T-helper 2 cell treated with Interferon-gamma antibody and Interleukin-4, amounts not matched to agents 5 μg/mL and 100 μg/mL, for 36 hours (primary cell): ENCODE measurements at regions not wholly inside any gene's neighbourhood (a gene's known extent, or its start where the extent isn't known, plus 50 kb on each side); places are given as distances from the start of the nearest gene placed in this dataset.
"Not testable (repeated sequence)": the region's sequence is repeated elsewhere in the genome, so short reads cannot be mapped to it uniquely, and the experiment has no call there.

ENCODE experiments used
- DNase-seq: peaks from one replicate; pipeline ENCODE4 v3.0.0; 2021; ENCODE audit warnings: low spot score
- H3K27ac Mint-ChIP-seq: one replicate; pipeline ENCODE4 v1.8.0; 2021; ENCODE audit warnings: mild to moderate bottlenecking, mixed read lengths
- H3K27me3 Mint-ChIP-seq: one replicate; pipeline ENCODE4 v1.8.0; 2021; ENCODE audit warnings: low read depth, mixed read lengths
- H3K36me3 Mint-ChIP-seq: one replicate; pipeline ENCODE4 v1.8.0; 2021; ENCODE audit warnings: low read depth, mixed read lengths
- H3K4me1 Mint-ChIP-seq: one replicate; pipeline ENCODE4 v1.8.0; 2021; ENCODE audit warnings: low read depth, mixed read lengths
- H3K4me3 Mint-ChIP-seq: one replicate; pipeline ENCODE4 v1.8.0; 2022; ENCODE audit warnings: mild to moderate bottlenecking, moderate library complexity, mixed read lengths
- H3K9me3 Mint-ChIP-seq: one replicate; pipeline ENCODE4 v1.8.0; 2021; ENCODE audit warnings: mixed read lengths

DNA sequence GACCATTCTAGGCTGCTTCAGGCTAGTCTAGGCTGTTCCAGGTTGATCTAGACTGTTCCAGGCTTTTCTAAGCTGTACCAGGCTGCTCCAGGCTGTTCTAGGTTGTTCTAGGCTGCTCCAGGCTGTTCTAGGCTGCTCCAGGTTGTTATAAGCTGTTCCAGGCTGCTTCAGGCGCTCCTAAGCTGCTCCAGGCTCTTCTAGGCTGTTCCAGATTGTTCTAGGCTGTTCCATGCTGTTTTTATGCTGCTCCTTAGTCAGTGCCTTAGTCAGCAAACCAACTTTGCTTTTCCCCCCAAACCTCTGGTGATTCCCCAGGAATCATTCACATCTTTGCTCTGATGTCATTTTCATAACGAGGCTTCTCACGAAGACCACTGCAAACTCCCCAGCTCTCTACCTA is 171.4 kb upstream of the GALNT2 start:
- Mint-ChIP-seq H3K27ac (no peak overlapping the region), H3K4me3 (no peak overlapping the region), H3K9me3 (no peaks in the 10 kb centered on the region), H3K27me3 (peaks cover 36% of the 10 kb centered on the region), H3K4me1 (no peaks in the 10 kb centered on the region), H3K36me3 (no peaks in the 10 kb centered on the region)
- no peak for DNase-seq

- H3K4me3 Mint-ChIP-seq = no peak overlapping the region
- no peaks in the 10 kb centered on the region for H3K9me3 Mint-ChIP-seq
- H3K27ac Mint-ChIP-seq = no peak overlapping the region
- no peaks in the 10 kb centered on the region for H3K36me3 Mint-ChIP-seq
- H3K27me3 Mint-ChIP-seq = peaks cover 39% of the 10 kb centered on the region
- no peak for DNase-seq
- H3K4me1 Mint-ChIP-seq = no peaks in the 10 kb centered on the region
Observed at GRCh38 chr1:229896306-229896705, 170.7 kb upstream of the GALNT2 start.

GRCh38 chr1:229896861-229897260 is 170.2 kb upstream of the GALNT2 start:
- no peak for DNase-seq
- no peak overlapping the region for H3K4me3 Mint-ChIP-seq
- peaks cover 42% of the 10 kb centered on the region for H3K27me3 Mint-ChIP-seq
- no peaks in the 10 kb centered on the region for H3K4me1 Mint-ChIP-seq
- H3K36me3 Mint-ChIP-seq = no peaks in the 10 kb centered on the region
- H3K9me3 Mint-ChIP-seq = no peaks in the 10 kb centered on the region
- H3K27ac Mint-ChIP-seq = no peak overlapping the region

DNA sequence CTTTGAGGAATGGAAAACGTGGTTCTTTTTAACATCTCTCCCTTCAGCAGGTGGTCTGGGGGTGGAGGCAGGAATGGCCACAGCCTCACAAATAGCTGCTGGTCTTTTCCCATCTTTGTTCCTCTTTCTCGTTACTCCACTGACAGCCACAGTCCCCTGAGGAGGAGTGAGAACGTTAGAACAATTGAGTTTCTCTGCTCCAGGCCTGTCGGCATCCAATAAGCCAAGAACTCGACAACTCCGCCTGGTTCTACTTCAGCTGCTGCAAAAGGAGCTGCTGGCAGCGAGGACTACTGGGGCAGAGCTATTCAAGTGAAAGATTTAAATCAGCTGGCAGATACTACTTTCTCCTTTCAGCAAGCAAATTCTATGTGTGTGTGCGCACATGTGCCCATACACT is 169.5 kb upstream of the GALNT2 start:
- Mint-ChIP-seq H3K4me3 (no peak overlapping the region), H3K36me3 (no peaks in the 10 kb centered on the region), H3K27me3 (peaks cover 43% of the 10 kb centered on the region), H3K27ac (no peak overlapping the region), H3K4me1 (no peaks in the 10 kb centered on the region), H3K9me3 (no peaks in the 10 kb centered on the region)
- DNase-seq = no peak

DNA sequence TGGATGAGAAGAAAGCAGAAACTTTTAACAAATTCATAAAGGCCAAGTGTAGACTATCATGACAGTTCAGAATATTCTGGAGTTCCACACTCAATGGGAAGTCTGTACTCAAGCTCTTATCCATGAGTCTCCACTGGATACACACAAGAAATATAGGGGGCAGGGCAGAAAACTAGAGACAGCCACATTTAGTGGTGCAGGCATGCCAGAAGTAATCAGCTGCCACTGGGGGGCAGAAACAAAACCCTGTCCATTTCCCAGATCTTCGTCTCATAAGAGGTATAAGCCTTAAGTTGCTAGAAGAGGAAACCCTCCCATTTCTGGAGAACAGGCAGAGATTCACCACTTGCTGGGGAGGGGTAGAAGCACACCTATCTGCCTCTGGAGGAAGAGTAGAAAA is 166.8 kb upstream of the GALNT2 start:
- H3K36me3 Mint-ChIP-seq = no peaks in the 10 kb centered on the region
- no peaks in the 10 kb centered on the region for H3K4me1 Mint-ChIP-seq
- no peak overlapping the region for H3K27ac Mint-ChIP-seq
- peaks cover 33% of the 10 kb centered on the region for H3K27me3 Mint-ChIP-seq
- no peak overlapping the region for H3K4me3 Mint-ChIP-seq
- no peak for DNase-seq
- H3K9me3 Mint-ChIP-seq = no peaks in the 10 kb centered on the region

- Mint-ChIP-seq H3K4me3 (no peak overlapping the region), H3K27ac (no peak overlapping the region), H3K9me3 (no peaks in the 10 kb centered on the region), H3K36me3 (no peaks in the 10 kb centered on the region), H3K27me3 (peaks cover 31% of the 10 kb centered on the region), H3K4me1 (no peaks in the 10 kb centered on the region)
- no peak for DNase-seq
Observed at GRCh38 chr1:229905031-229905545, 161.9 kb upstream of the GALNT2 start.

- no peak overlapping the region for H3K27ac Mint-ChIP-seq
- peaks cover 27% of the 10 kb centered on the region for H3K27me3 Mint-ChIP-seq
Observed at GRCh38 chr1:229905652-229906051, 161.4 kb upstream of the GALNT2 start.

GRCh38 chr1:229907884-229908638 is 159.0 kb upstream of the GALNT2 start:
- H3K4me1 Mint-ChIP-seq = no peaks in the 10 kb centered on the region
- H3K27ac Mint-ChIP-seq = no peak overlapping the region
- H3K36me3 Mint-ChIP-seq = no peaks in the 10 kb centered on the region
- peaks cover 24% of the 10 kb centered on the region for H3K27me3 Mint-ChIP-seq
- no peak overlapping the region for H3K4me3 Mint-ChIP-seq
- H3K9me3 Mint-ChIP-seq = no peaks in the 10 kb centered on the region
- DNase-seq = no peak

More at GRCh38 chr1:229905652-229906051, 161.4 kb upstream of the GALNT2 start:
- no peaks in the 10 kb centered on the region for H3K4me1 Mint-ChIP-seq
- DNase-seq = no peak
- H3K36me3 Mint-ChIP-seq = no peaks in the 10 kb centered on the region
- no peaks in the 10 kb centered on the region for H3K9me3 Mint-ChIP-seq
- no peak overlapping the region for H3K4me3 Mint-ChIP-seq

DNA sequence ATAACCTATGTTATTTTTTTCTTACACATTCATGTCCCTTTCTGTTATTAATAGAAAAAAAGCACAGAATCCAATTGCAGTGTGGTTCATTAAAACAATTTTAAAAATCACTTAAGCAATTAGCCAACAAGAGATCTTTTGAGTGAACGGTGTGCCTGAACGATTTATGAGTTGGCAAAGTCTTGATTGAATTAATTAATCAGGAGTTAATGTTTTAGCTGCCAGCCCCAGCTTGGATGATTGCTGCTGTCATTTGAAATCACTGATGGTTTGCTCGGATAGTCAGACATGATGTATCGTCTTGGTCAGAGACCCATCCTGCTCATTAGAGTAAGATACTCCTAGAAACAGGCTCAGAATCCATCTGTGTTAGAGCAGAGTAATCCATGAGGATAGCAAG is 158.3 kb upstream of the GALNT2 start:
- peaks cover 22% of the 10 kb centered on the region for H3K27me3 Mint-ChIP-seq
- H3K4me3 Mint-ChIP-seq = no peak overlapping the region
- no peaks in the 10 kb centered on the region for H3K9me3 Mint-ChIP-seq
- no peak overlapping the region for H3K27ac Mint-ChIP-seq
- no peak for DNase-seq
- no peaks in the 10 kb centered on the region for H3K36me3 Mint-ChIP-seq
- H3K4me1 Mint-ChIP-seq = no peaks in the 10 kb centered on the region

GRCh38 chr1:229913489-229913888 is 153.5 kb upstream of the GALNT2 start:
- no peaks in the 10 kb centered on the region for H3K4me1 Mint-ChIP-seq
- no peak for DNase-seq
- H3K27ac Mint-ChIP-seq = no peak overlapping the region
- no peaks in the 10 kb centered on the region for H3K36me3 Mint-ChIP-seq
- no peaks in the 10 kb centered on the region for H3K9me3 Mint-ChIP-seq
- H3K27me3 Mint-ChIP-seq = peaks cover 8% of the 10 kb centered on the region
- no peak overlapping the region for H3K4me3 Mint-ChIP-seq

GRCh38 chr1:229919488-229919887 is 147.6 kb upstream of the GALNT2 start:
- not testable (repeated sequence) for H3K9me3 Mint-ChIP-seq, DNase-seq, H3K27me3 Mint-ChIP-seq

DNA sequence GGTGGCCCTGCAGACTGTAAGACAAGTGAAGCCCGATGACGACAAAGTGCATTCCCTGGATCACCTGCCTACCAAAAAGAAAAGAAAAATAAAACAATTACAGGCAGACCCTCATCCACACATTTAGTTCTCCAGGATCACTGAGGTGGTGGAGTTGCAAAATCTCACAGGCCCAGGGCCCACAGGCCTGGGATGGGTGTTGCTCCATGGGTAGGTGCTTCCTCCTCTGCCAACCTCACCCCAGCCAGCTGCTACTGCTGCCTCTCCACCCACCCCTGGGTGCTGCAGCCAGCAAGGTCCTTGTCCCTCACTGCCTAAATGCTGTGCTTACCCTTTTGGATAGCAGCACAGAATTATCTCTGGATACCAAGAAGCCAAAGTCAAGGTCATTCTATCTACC is 146.4 kb upstream of the GALNT2 start:
- Mint-ChIP-seq H3K27ac (no peak overlapping the region), H3K36me3 (no peaks in the 10 kb centered on the region), H3K4me1 (no peaks in the 10 kb centered on the region), H3K27me3 (peaks cover 7% of the 10 kb centered on the region), H3K4me3 (no peak overlapping the region), H3K9me3 (no peaks in the 10 kb centered on the region)
- DNase-seq = no peak

More at GRCh38 chr1:229919488-229919887, 147.6 kb upstream of the GALNT2 start:
- not testable (repeated sequence) for H3K27ac Mint-ChIP-seq, H3K36me3 Mint-ChIP-seq, H3K4me1 Mint-ChIP-seq, H3K4me3 Mint-ChIP-seq

- H3K4me1 Mint-ChIP-seq = no peaks in the 10 kb centered on the region
- no peak for DNase-seq
- no peak overlapping the region for H3K27ac Mint-ChIP-seq
- no peaks in the 10 kb centered on the region for H3K9me3 Mint-ChIP-seq
- H3K4me3 Mint-ChIP-seq = no peak overlapping the region
- peaks cover 20% of the 10 kb centered on the region for H3K27me3 Mint-ChIP-seq
- no peaks in the 10 kb centered on the region for H3K36me3 Mint-ChIP-seq
Observed at GRCh38 chr1:229922249-229922648, 144.8 kb upstream of the GALNT2 start.

DNA sequence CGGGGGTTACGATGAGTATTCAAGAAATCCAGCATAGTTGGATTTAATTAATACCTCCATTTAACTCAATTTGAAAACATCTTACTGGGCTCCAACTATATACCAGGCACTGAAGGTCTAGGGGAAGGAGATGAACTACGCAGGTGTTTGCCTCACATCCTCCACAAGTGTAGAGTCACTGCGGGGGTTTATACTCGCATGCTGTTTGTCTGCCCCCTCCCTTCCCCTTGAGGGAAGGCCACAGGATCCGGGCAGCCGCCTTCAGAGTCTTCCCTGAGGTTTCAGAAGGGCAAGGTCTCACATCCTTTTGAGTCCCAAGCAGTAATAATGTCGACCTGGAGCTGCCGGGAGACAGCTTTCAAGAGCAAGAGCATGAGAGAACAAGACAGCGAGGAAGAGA is 142.4 kb upstream of the GALNT2 start:
- DNase-seq = no peak
- no peak overlapping the region for H3K27ac Mint-ChIP-seq
- no peaks in the 10 kb centered on the region for H3K36me3 Mint-ChIP-seq
- no peaks in the 10 kb centered on the region for H3K9me3 Mint-ChIP-seq
- H3K27me3 Mint-ChIP-seq = peaks cover 23% of the 10 kb centered on the region
- no peaks in the 10 kb centered on the region for H3K4me1 Mint-ChIP-seq
- H3K4me3 Mint-ChIP-seq = no peak overlapping the region

- H3K4me1 Mint-ChIP-seq = no peaks in the 10 kb centered on the region
- H3K36me3 Mint-ChIP-seq = no peaks in the 10 kb centered on the region
- DNase-seq = no peak
- H3K4me3 Mint-ChIP-seq = no peak overlapping the region
- no peak overlapping the region for H3K27ac Mint-ChIP-seq
- H3K27me3 Mint-ChIP-seq = peaks cover 32% of the 10 kb centered on the region
- no peaks in the 10 kb centered on the region for H3K9me3 Mint-ChIP-seq
Observed at GRCh38 chr1:229928767-229929166, 138.3 kb upstream of the GALNT2 start.
